Cardiac fibroblast (primary cell): ENCODE measurements at regions not wholly inside any gene's neighbourhood (a gene's known extent, or its start where the extent isn't known, plus 50 kb on each side); places are given as distances from the start of the nearest gene placed in this dataset.
A peak's percentile ranks its signal among the peaks of the same experiment; 100 is the strongest.

Experiments
- DNase-seq, 2 donors: peaks; one replicate each; pipeline versions ENCODE4 v3.0.0 to v3.0.0-alpha.2; 2010; ENCODE audit warnings: low read depth in 2 of 2
- H3K4me3 ChIP-seq, 2 donors: replicated peaks in 1 of 2; 1 replicate in 1 of 2; 2 replicates in 1 of 2; pipeline ENCODE4 v1.5.1; 2011; ENCODE audit warnings: low read depth in 2 of 2, low read length in 2 of 2, mild to moderate bottlenecking in 2 of 2, moderate library complexity in 1 of 2
- TF ChIP-seq, protein P1 (sequence below): IDR thresholded peaks from one replicate; pipeline ENCODE4 v1.5.1; 2011; ENCODE audit warnings: low read depth, mild to moderate bottlenecking, low read length, inconsistent platforms

DNA sequence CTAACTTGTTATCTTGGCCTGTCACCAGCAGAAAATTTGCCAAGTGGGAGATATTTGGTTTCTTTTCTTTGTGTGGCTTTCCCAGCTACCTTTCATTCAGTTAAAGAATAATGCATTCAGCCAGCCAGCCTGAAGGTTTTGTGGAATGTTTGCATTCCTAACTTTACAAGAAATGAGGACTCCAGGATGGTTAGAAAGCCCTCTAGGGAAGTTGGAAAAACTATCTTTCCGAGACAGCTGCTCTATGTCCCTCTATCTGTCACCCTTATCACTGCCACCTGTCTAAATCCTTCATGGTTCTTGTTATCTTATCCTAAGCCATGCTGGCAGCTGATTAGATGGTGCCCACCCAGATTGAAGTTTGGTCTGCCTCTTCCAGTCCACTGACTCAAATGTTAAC lies 384.2 kb downstream of the SH3BGRL start:
- no peak overlapping the region for H3K4me3 ChIP-seq
- TF ChIP-seq, protein P1, sequence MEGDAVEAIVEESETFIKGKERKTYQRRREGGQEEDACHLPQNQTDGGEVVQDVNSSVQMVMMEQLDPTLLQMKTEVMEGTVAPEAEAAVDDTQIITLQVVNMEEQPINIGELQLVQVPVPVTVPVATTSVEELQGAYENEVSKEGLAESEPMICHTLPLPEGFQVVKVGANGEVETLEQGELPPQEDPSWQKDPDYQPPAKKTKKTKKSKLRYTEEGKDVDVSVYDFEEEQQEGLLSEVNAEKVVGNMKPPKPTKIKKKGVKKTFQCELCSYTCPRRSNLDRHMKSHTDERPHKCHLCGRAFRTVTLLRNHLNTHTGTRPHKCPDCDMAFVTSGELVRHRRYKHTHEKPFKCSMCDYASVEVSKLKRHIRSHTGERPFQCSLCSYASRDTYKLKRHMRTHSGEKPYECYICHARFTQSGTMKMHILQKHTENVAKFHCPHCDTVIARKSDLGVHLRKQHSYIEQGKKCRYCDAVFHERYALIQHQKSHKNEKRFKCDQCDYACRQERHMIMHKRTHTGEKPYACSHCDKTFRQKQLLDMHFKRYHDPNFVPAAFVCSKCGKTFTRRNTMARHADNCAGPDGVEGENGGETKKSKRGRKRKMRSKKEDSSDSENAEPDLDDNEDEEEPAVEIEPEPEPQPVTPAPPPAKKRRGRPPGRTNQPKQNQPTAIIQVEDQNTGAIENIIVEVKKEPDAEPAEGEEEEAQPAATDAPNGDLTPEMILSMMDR, result no peak
- no peak for DNase-seq

DNA sequence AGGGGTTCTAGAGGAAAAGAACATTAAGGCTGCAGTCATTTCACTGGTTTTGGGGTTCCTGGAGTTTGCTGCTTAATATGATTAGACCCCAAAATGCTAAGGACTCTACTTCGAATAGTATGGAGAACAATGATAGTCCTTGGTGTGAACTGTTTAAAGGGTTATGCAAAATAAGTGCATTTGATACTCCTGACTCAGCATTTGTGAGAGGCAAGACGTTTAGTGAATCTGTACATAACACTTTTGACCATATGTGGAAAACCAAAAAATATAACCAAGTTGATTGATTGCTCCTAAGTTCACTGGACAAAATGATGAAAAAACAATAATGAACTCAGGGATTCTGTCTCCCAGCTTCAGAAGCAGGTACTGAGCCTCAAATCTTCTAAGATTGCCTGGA lies 414.1 kb downstream of the SH3BGRL start:
- TF ChIP-seq, protein P1, result no peak

DNA sequence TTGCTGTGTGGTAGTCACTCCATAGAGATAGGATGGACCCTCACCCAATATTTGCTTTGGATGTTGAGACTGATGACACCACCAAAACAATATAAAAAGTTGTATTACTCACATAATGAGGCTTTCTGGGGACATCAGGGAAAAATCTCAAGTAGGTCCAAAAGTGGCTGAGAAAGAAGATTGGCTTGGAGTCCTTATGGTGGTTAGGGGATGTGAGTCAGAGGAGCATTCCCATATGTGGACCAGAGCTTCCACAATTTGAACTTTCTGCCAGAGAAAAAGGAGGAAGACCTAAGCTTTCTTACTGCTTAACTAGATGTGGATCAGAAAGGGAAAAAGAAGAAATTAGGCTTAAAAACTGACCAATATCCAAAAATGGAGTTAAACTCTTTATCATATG lies 460.5 kb downstream of the SH3BGRL start:
- TF ChIP-seq, protein P1, result no peak
- H3K4me3 ChIP-seq, result no peak overlapping the region
- no peak for DNase-seq

More for the DNA sequence above, 414.1 kb downstream of the SH3BGRL start:
- DNase-seq, result no peak
- no peak overlapping the region for H3K4me3 ChIP-seq

DNA sequence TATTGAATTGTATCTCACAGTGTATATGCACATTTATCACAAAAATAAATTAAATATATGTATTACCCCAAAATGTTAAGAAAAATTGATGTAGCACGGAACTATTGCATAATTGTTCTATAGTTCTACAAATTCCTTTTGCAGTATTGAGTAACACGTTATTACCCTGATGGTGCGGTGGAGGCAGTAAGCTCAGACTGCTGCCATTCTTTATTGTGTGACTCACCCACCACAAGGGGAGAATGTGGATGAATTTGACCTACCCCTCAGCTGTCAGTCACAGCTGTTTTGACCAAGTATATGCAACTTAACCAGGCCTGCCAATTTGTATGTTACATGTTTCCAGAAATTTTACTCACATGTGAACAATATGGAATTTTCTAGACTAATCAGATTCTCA lies 506.6 kb downstream of the SH3BGRL start:
- TF ChIP-seq, protein P1, result no peak
- peak in 1 of 2 donors; percentile 0 for DNase-seq
- no peak overlapping the region for H3K4me3 ChIP-seq

DNA sequence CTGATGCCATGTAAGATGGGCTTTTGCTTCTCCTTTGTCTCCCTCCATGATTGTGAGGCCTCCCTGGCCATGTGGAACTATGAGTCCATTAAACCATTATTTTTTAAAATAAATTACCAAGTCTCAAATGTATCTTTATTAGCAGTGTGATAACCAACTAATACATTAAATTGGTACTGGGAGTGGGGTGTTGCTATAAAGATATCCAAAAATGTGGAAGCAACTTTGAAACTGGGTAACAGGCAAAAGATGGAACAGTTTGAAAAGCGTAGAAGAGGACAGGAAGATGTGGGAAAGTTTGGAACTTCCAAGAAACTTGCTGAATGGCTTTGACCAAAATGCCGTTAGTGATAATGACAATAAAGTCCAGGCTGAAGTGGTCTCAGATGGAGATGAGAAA lies 526.7 kb downstream of the SH3BGRL start:
- H3K4me3 ChIP-seq, result no peak overlapping the region
- TF ChIP-seq, protein P1, result no peak
- DNase-seq, result no peak

DNA sequence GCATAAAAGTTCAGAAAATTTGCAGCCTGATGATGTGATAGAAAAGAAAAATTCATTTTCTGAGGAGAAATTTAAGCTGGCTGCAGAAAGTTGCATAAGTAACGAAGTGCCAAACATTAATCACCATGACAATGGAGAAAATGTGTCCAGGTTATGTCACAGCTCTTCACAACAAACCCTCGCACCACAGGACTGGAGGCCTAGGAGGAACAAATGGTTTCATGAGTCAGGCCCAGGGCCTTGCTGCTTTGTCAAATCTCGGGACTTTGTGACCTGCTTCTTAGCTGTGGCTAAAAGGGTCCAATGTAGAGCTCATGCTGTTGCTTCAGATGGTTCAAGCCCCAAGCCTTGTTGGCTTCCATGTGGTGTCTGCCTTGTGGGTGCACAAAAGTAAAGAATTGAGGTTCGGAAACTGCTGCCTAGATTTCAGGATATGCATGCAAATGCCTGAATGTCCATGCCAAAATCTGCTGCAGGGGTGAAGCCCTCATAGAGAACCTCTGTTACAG lies 527.4 kb downstream of the SH3BGRL start:
- TF ChIP-seq, protein P1, result no peak
- H3K4me3 ChIP-seq, result no peak overlapping the region
- no peak for DNase-seq

DNA sequence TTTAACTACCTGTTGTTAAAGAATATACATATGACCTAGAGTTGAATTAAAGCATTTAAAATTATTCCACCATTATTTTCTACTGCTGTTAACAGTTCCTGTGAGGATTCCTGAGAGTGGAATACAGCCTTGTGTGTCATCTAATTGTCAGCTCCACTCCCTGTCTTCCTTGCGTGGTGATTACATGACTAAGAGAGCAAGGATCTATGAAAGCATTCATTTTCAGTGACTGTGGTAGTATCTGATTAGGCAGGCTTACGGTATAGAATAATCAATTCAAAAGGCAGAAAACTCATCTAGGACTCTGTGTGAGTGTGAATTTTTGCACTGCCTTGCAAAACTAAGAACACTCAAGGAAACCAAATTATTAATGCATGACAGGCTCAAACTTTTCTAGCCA lies 577.8 kb downstream of the SH3BGRL start:
- TF ChIP-seq, protein P1, result no peak
- no peak for DNase-seq
- no peak overlapping the region for H3K4me3 ChIP-seq
